ENCODE measurements at regions not wholly inside any gene's neighbourhood (a gene's known extent, or its start where the extent isn't known, plus 50 kb on each side); places are given as distances from the start of the nearest gene placed in this dataset.

DNA sequence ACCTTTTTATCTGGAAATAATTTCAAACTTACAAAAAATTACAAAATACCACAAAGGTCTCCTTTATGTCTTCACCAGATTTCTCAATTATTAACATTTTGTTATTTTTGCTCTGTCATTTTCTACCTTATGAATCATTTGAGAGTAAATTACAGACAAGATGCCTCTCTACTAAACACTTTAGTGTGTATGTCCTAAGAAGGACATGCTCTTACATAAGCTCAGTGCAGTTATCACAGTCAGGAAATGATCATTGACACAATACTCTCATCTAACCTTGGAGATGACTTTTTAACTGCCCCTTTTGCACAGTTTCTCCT lies 378.9 kb upstream of the RUNX1 start:
- DNase-seq (ENCODE audit: low spot score), result no peak

DNA sequence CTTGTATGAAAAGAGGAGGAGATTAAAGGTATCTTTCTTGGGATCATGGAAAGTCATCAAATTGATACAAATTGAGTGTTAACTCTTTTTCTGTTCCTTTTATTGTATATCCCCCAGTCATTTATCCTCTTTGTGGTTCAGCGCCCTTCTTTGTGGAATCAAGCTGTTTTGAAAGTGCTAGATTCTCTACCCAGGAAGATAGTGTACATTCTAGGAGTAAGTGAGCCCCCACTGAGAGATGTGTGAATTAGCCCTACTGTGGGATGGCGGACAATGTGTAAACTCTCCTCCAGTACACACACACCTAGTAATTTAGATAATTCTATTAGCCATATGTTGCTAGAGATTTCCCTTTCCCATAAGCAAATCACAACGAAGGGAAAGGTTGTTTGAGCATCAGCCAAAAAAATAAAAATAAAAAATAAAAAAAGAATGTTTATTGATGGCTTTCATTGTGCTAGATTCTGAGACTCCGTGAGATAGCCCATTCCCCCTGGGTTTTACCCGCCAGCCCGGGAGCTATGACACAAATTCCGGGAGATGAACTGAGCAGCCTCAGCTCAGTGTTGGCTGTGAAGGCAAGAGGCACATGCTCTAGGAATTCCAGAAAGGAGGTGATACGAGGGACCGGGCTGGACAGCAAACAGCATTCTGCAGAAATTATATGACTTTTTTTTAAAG lies 378.4 kb upstream of the RUNX1 start:
- no peak for DNase-seq (ENCODE audit: low spot score)

DNA sequence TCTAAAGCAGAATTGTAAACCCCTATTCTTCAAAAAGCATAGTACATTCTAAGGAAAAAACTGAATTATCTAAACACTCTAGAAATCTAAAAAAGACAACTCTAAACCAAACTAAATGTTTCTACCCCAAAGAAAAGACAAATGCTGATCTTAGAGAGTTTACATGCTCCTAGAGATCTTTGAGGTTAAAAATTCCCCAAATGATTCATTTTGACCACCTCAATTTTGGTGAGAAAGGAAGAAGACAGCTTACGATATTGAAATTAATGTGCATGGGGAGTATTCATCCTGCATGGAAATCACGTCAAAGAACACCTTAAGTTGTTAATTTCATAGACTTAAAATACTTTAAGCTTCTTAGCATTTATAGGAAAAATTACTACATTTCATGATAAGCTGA lies 377.8 kb upstream of the RUNX1 start:
- DNase-seq (ENCODE audit: low spot score), result no peak

DNA sequence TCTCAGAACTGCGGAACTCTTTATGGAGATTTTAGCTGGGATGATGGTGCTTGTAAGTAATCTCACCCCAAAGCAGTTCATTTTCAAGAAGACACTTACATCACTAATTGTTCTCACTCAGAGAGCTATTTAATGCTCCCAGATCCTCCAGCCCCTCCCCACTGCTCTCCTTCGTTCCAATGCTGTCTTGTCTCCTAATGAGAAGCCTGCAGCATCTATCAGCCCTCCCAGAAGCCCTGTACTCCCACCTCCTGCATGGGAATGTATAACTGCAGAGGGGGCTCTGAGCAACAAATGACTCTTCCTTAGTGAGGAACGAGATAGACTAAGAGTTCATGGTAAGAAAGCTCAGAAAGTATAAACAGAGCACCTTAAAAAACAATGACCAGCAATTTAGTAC lies 377.4 kb upstream of the RUNX1 start:
- no peak for DNase-seq (ENCODE audit: low spot score)

GRCh38 chr21:35424122-35424521 lies 375.0 kb upstream of the RUNX1 start:
- no peak for DNase-seq (ENCODE audit: low spot score)

- no peak for DNase-seq (ENCODE audit: low spot score)
Observed at GRCh38 chr21:35423709-35424108, 374.6 kb upstream of the RUNX1 start.

GRCh38 chr21:35422011-35422410 lies 372.9 kb upstream of the RUNX1 start:
- no peak for DNase-seq (ENCODE audit: low spot score)

DNA sequence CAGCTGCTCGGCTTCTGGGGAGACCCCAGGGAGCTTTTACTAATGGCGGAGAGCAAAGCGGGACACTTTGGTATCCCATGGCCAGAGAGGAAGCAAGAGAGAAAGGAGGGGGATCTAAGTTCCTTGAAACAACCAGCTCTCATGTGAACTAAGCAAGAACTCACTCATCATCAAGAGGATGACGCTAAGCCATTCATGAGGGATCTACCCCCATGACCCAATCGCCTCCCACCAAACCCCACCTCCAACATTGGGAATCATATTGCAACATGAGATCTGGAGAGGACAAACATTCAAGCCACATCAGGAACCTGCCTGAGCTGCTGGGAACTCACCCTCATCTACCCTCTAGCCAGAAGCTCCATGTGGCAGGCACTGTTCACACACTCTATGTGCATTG lies 372.1 kb upstream of the RUNX1 start:
- no peak for DNase-seq (ENCODE audit: low spot score)

DNA sequence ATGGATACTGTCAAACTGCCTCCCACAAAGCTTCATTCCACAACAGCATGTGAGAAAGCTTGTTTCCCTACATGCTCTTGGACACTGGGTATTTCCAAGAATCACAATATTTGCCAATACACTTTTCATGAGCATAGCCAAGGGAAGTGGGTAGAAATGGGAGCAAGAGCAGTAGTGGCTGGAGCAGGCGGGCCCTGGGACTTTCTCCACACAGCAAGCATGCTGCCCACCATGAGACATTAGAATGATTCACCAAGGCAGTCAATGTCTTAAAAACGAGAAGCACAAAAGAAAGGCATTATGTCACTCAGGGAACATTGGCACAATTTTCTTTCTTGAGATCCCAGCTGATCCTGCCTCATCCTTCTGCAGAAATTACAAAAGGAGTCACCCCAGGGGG lies 371.6 kb upstream of the RUNX1 start:
- no peak for DNase-seq (ENCODE audit: low spot score)

DNA sequence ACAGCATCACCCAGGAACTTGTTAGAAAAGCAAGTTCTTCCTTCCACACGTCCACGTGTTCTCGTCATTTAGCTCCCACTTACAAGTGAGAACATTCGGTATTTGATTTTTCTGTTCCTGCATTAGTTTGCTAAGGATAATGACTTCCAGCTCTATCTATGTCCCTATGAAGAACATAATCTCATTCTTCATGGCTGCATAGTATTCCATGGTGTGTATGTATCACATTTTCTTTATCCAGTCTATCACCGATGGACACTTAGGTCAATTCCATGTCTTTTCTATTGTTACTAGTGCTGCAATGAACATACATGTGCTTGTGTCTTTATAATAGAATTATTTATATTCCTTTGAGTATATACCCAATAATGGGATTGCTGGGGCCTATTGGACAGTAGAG lies 368.7 kb upstream of the RUNX1 start:
- DNase-seq (ENCODE audit: low spot score), result no peak

DNA sequence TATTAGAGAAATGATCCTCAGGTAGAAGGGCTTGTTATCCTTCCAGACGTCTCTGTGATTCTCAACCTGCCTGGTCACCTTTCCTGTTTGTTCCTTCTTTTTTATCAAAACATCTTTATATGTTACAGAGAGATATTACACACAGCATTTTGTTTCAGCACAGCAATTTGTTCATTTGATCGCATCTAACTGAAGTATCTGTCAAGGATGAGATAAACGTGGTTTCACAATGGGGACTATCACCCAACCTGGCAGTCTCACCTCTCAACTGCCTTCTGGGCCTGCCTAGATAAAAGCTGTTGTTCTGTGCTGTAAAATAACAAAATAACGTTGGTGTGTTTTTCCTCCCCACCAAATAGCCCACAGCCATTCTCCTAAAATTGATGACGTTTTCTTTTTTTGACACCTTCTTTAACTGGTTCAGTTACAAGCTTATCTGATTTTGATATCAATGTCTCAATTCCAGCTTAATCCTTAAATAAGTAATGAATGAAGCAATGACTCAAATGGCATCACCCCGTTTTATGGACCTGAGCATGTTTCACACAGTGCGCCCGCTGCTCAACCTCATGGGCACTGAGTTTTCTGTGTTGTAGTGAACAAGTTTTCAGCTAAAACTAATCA lies 367.9 kb upstream of the RUNX1 start:
- no peak for DNase-seq (ENCODE audit: low spot score)

DNA sequence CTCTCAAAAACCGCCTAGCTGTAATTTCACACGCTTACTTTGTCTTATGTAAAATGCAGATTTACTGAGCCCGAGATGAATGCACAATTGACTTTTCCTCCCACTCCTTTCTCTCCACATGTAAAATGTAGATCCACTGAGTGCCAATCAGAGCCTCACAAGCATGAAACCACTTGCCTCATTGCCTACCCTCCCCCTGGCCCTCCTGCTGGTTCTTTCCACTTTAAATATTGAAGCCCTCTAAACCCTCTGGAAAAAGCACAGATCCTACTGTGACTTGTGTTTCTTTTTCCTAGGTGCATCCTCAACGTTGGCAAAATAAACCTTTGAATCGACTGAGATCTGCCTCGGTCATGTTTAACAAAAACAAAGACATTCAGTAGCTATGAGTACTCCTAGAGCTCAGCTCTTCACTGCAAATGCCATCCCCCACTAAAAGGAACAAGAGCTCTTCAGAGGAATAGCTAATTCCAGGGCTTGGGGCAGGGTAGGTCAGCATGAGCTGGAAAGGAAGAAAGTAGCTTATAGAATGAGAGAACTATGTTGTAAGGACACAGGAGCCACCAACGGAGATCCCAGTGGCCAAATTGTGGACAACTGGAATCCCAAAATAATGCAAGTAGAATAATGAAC lies 365.5 kb upstream of the RUNX1 start:
- DNase-seq (ENCODE audit: low spot score), result no peak

- DNase-seq (ENCODE audit: low spot score), result no peak
Observed at GRCh38 chr21:35414056-35414455, 365.0 kb upstream of the RUNX1 start.

DNA sequence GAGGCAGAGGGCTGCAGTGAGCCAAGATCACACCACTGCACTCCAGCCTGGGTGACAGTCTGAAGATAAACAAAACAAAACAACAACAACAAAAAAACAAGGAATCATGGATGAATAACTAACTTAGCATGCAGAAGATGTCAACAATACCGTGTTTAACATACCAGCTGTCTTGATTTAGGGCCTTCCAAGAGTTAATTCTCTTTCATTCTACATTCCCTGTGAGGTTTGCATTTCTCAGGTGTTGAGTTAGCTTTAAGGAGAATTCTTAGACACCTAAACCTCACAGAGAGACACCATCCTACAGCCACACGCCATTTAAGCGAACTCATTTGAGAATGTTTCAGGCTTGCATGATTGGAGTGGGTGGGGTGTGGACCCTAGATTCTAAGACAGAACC lies 363.1 kb upstream of the RUNX1 start:
- no peak for DNase-seq (ENCODE audit: low spot score)

DNA sequence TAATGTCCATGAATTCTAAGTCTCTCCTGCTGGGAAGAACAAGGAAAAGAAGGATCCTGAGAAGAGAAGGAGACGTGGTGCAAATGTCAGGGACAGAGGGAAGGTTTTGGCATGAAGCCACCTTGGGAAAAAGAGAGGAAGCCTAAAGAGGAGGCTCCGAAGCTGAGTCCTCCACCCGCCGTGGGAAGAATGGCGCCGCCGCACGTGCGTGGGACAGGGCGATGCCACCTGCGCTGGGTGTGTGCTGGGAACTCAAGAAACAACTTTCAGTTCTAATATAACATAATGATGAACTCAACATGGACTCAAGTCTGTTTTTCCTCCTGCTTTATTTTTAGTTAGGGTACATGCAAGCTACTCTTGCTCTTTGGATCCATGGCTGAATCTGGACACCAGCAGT lies 362.3 kb upstream of the RUNX1 start:
- DNase-seq (ENCODE audit: low spot score), result no peak

DNA sequence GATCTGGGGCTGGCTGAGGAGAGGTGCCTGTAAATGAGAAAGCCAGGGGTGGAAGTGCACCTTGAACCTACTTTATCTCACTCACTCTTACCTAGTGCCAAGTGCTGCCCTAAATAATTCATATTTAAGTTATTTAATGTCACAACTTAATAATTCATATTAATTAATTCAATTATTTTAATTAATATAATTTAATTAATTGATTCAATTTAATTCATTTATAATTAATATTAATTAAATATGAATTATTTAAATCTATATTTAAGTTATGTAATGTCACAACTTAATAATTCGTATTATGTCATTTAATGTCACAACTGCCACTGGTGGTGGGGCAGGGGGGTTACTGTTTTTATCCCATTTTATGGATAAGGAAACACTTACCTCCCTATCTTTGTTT lies 361.6 kb upstream of the RUNX1 start:
- no peak for DNase-seq (ENCODE audit: low spot score)

GRCh38 chr21:35410123-35410522 lies 361.0 kb upstream of the RUNX1 start:
- DNase-seq (ENCODE audit: low spot score), result no peak

DNA sequence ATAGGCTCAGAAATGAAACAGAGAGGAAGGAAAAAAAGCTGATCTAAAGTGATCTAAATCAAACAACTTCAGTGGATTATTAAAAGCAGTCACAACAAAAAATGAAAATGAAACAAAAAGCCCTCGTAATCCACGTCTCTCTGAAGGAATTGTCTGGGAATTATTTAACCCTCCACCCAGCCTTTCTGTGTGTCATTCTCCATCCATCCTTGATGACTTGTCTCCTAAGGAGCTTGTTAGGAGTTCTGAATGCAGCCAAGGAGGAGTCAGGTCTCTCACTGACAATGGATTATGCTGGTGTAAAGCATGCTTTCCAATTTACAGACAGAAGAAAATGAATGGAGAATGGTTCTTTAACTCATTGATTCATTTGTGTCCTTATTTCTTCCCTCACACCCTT lies 359.3 kb upstream of the RUNX1 start:
- no peak for DNase-seq (ENCODE audit: low spot score)

GRCh38 chr21:35406635-35407034 lies 357.5 kb upstream of the RUNX1 start:
- no peak for DNase-seq (ENCODE audit: low spot score)

DNA sequence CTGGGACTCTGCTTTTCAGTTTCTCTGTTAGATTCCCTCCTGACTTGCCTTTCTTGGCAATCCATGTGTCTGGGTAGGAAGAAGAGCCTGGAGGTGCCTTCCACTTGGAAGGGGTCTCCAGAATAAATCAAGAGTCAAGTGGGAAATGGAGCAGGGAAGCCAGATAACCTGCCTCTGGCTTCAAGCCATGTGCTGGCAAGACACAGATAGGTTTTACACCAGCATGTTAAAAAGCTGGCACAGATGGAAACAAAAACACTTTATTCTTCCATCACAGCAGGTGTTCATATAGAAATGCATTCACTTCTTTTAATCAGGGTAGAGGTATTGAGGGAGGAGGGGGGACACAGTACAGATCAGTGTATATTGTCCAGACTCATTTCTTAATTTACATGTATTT lies 356.9 kb upstream of the RUNX1 start:
- no peak for DNase-seq (ENCODE audit: low spot score)

GRCh38 chr21:35404247-35404646 lies 355.1 kb upstream of the RUNX1 start:
- no peak for DNase-seq (ENCODE audit: low spot score)

- no peak for DNase-seq (ENCODE audit: low spot score)
Observed at GRCh38 chr21:35402061-35402460, 353.0 kb upstream of the RUNX1 start.

GRCh38 chr21:35401476-35401875 lies 352.4 kb upstream of the RUNX1 start:
- no peak for DNase-seq (ENCODE audit: low spot score)
